HG03060 (cell line): ENCODE measurements at regions not wholly inside any gene's neighbourhood (a gene's known extent, or its start where the extent isn't known, plus 50 kb on each side); places are given as distances from the start of the nearest gene placed in this dataset.

ENCODE experiments used
- ATAC-seq: cut with Tn5 transposase; IDR thresholded peaks from one replicate; pipeline ENCODE4 v1.9.1; 2021; ENCODE audit warnings: low read depth, moderate number of reproducible peaks; ENCODE audit not compliant: unreplicated experiment

- ATAC-seq, result peak; percentile 59
Observed at GRCh38 chr2:163878718-163879117, 142.9 kb upstream of the FIGN start.

GRCh38 chr2:163877316-163877715, 141.5 kb upstream of the FIGN start:
- ATAC-seq, result no peak

- ATAC-seq, result no peak
Observed at GRCh38 chr2:163863073-163863472, 127.3 kb upstream of the FIGN start.

GRCh38 chr2:163859951-163860350, 124.1 kb upstream of the FIGN start:
- no peak for ATAC-seq

GRCh38 chr2:163856941-163857340, 121.1 kb upstream of the FIGN start:
- ATAC-seq, result no peak

- ATAC-seq, result no peak
Observed at GRCh38 chr2:163852616-163853015, 116.8 kb upstream of the FIGN start.

GRCh38 chr2:163849756-163850435, 114.1 kb upstream of the FIGN start:
- ATAC-seq, result no peak

- ATAC-seq, result no peak
Observed at GRCh38 chr2:163838890-163839289, 103.1 kb upstream of the FIGN start.

- ATAC-seq, result no peak
Observed at GRCh38 chr2:163836167-163836566, 100.4 kb upstream of the FIGN start.

GRCh38 chr2:163834841-163835240, 99.0 kb upstream of the FIGN start:
- ATAC-seq, result no peak

GRCh38 chr2:163834221-163834620, 98.4 kb upstream of the FIGN start:
- no peak for ATAC-seq

GRCh38 chr2:163828771-163829170, 93.0 kb upstream of the FIGN start:
- no peak for ATAC-seq

GRCh38 chr2:163822033-163822432, 86.2 kb upstream of the FIGN start:
- ATAC-seq, result no peak

GRCh38 chr2:163812926-163813520, 77.2 kb upstream of the FIGN start:
- ATAC-seq, result no peak

- no peak for ATAC-seq
Observed at GRCh38 chr2:163808406-163808805, 72.6 kb upstream of the FIGN start.

GRCh38 chr2:163802284-163802683, 66.5 kb upstream of the FIGN start:
- ATAC-seq, result no peak

GRCh38 chr2:163801486-163801885, 65.7 kb upstream of the FIGN start:
- no peak for ATAC-seq

GRCh38 chr2:163800951-163801381, 65.2 kb upstream of the FIGN start:
- ATAC-seq, result no peak

- ATAC-seq, result no peak
Observed at GRCh38 chr2:163799807-163800206, 64.0 kb upstream of the FIGN start.

GRCh38 chr2:163794635-163795034, 58.8 kb upstream of the FIGN start:
- no peak for ATAC-seq
